CD4-positive, CD25-positive, alpha-beta regulatory T cell (primary cell): ENCODE measurements at regions not wholly inside any gene's neighbourhood (a gene's known extent, or its start where the extent isn't known, plus 50 kb on each side); places are given as distances from the start of the nearest gene placed in this dataset.
A peak's percentile ranks its signal among the peaks of the same experiment; 100 is the strongest.

Experiments used
- ATAC-seq, 2 donors: fragments of 150-1000 bp; cut with Tn5 transposase; one replicate each; pipeline ENCODE4 v1.10.0; 2021; ENCODE audit warnings: low read depth in 2 of 2, moderate number of reproducible peaks in 2 of 2, moderate library complexity in 1 of 2
- DNase-seq, 3 donors: peaks; one replicate each; pipeline versions ENCODE4 v3.0.0 to v3.0.0-alpha.2; 2012 to 2022; ENCODE audit warnings: mixed read lengths in 1 of 3
- H3K27ac ChIP-seq: one replicate; pipeline ENCODE4 v1.7.0; 2013; ENCODE audit warnings: mild to moderate bottlenecking, low read length; ENCODE audit not compliant: insufficient read depth, poor library complexity, severe bottlenecking
- H3K27me3 ChIP-seq: one replicate; pipeline ENCODE4 v1.7.0; 2013; ENCODE audit warnings: low read length; ENCODE audit not compliant: control insufficient read depth, insufficient read depth
- H3K36me3 ChIP-seq: one replicate; pipeline ENCODE4 v1.7.0; 2013; ENCODE audit warnings: mild to moderate bottlenecking, low read length, moderate library complexity; ENCODE audit not compliant: control insufficient read depth, insufficient read depth
- H3K4me1 ChIP-seq: 2 replicates; pipeline ENCODE4 v1.7.0; 2013; ENCODE audit warnings: mild to moderate bottlenecking, low read length; ENCODE audit not compliant: insufficient read depth, control insufficient read depth, poor library complexity, severe bottlenecking
- H3K4me3 ChIP-seq: one replicate; pipeline ENCODE4 v1.7.0; 2013; ENCODE audit warnings: low read depth, mild to moderate bottlenecking, low read length, moderate library complexity
- H3K9me3 ChIP-seq, 2 experiments: 1 replicate in 1 of 2; 2 replicates in 1 of 2; pipeline ENCODE4 v1.7.0; 2013; ENCODE audit warnings: low read length in 2 of 2, mild to moderate bottlenecking in 1 of 2, moderate library complexity in 1 of 2; ENCODE audit not compliant: control insufficient read depth in 2 of 2
- H3K27ac Mint-ChIP-seq, 3 donors: one replicate each; pipeline ENCODE4 v1.8.0; 2020 to 2022; ENCODE audit warnings: mild to moderate bottlenecking in 3 of 3, mixed read lengths in 3 of 3, moderate library complexity in 2 of 3
- H3K27me3 Mint-ChIP-seq: one replicate; pipeline ENCODE4 v1.8.0; 2022; ENCODE audit warnings: mild to moderate bottlenecking, mixed read lengths
- H3K36me3 Mint-ChIP-seq: one replicate; pipeline ENCODE4 v1.8.0; 2020; ENCODE audit warnings: mixed read lengths
- H3K4me1 Mint-ChIP-seq, 4 donors: one replicate each; pipeline ENCODE4 v1.8.0; 2020 to 2022; ENCODE audit warnings: mixed read lengths in 4 of 4, mild to moderate bottlenecking in 1 of 4
- H3K4me3 Mint-ChIP-seq, 4 donors: one replicate each; pipeline ENCODE4 v1.8.0; 2020 to 2022; ENCODE audit warnings: mild to moderate bottlenecking in 4 of 4, mixed read lengths in 4 of 4, moderate library complexity in 3 of 4
- H3K9me3 Mint-ChIP-seq, 7 donors: one replicate each; pipeline ENCODE4 v1.8.0; 2020 to 2022; ENCODE audit warnings: mixed read lengths in 7 of 7, mild to moderate bottlenecking in 3 of 7, moderate library complexity in 2 of 7

GRCh38 chr18:40058811-40059570 lies 1896.0 kb upstream of the PIK3C3 start:
- Histone ChIP-seq H3K27ac (no peak overlapping the region), H3K9me3 (peaks cover 2 to 3% of the 10 kb centered on the region in 2 experiments), H3K27me3 (no peaks in the 10 kb centered on the region), H3K4me1 (no peaks in the 10 kb centered on the region), H3K4me3 (no peak overlapping the region), H3K36me3 (no peaks in the 10 kb centered on the region)
- H3K27ac Mint-ChIP-seq, result no peak overlapping the region
- DNase-seq, result no peak
- H3K27me3 Mint-ChIP-seq, result no peaks in the 10 kb centered on the region
- peaks cover 3 to 26% (median 4%) of the 10 kb centered on the region in 7 donors for H3K9me3 Mint-ChIP-seq
- H3K36me3 Mint-ChIP-seq, result no peaks in the 10 kb centered on the region
- no peaks in the 10 kb centered on the region for H3K4me1 Mint-ChIP-seq
- ATAC-seq, result no peak
- H3K4me3 Mint-ChIP-seq, result no peak overlapping the region

- no peak overlapping the region for H3K4me3 ChIP-seq
- Mint-ChIP-seq H3K4me1 (no peaks in the 10 kb centered on the region), H3K27ac (no peak overlapping the region), H3K27me3 (no peaks in the 10 kb centered on the region), H3K36me3 (no peaks in the 10 kb centered on the region), H3K9me3 (peaks cover 1 to 22% (median 3%) of the 10 kb centered on the region in 7 donors), H3K4me3 (no peak overlapping the region)
- H3K9me3 ChIP-seq, result peaks cover 0 to 3% of the 10 kb centered on the region in 2 experiments
- H3K27me3 ChIP-seq, result no peaks in the 10 kb centered on the region
- no peak for DNase-seq
- H3K36me3 ChIP-seq, result no peaks in the 10 kb centered on the region
- H3K27ac ChIP-seq, result no peak overlapping the region
- no peaks in the 10 kb centered on the region for H3K4me1 ChIP-seq
- ATAC-seq, result no peak
Observed at GRCh38 chr18:40056079-40056692, 1898.8 kb upstream of the PIK3C3 start.

- no peaks in the 10 kb centered on the region for H3K36me3 Mint-ChIP-seq
- no peaks in the 10 kb centered on the region for H3K4me1 Mint-ChIP-seq
- no peak overlapping the region for H3K27ac ChIP-seq
Observed at GRCh38 chr18:40055262-40055661, 1899.8 kb upstream of the PIK3C3 start.

GRCh38 chr18:40049716-40050115 lies 1905.3 kb upstream of the PIK3C3 start:
- Histone ChIP-seq H3K4me1 (no peaks in the 10 kb centered on the region), H3K4me3 (no peak overlapping the region), H3K27ac (no peak overlapping the region), H3K9me3 (peaks cover 2 to 5% of the 10 kb centered on the region in 2 experiments), H3K36me3 (no peaks in the 10 kb centered on the region), H3K27me3 (no peaks in the 10 kb centered on the region)
- Mint-ChIP-seq H3K27ac (no peak overlapping the region), H3K9me3 (peaks cover 4 to 25% (median 11%) of the 10 kb centered on the region in 7 donors), H3K27me3 (no peaks in the 10 kb centered on the region), H3K4me3 (no peak overlapping the region), H3K36me3 (no peaks in the 10 kb centered on the region), H3K4me1 (peaks cover 0 to 4% (median 0%) of the 10 kb centered on the region in 4 donors)
- ATAC-seq, result no peak
- no peak for DNase-seq

More at GRCh38 chr18:40055262-40055661, 1899.8 kb upstream of the PIK3C3 start:
- H3K4me3 Mint-ChIP-seq, result no peak overlapping the region
- H3K27ac Mint-ChIP-seq, result no peak overlapping the region
- H3K27me3 Mint-ChIP-seq, result no peaks in the 10 kb centered on the region
- ATAC-seq (no peak), DNase-seq (no peak)
- H3K27me3 ChIP-seq, result no peaks in the 10 kb centered on the region
- H3K4me3 ChIP-seq, result no peak overlapping the region
- no peaks in the 10 kb centered on the region for H3K36me3 ChIP-seq
- H3K4me1 ChIP-seq, result no peaks in the 10 kb centered on the region
- H3K9me3 Mint-ChIP-seq, result peaks cover 1 to 24% (median 3%) of the 10 kb centered on the region in 7 donors
- H3K9me3 ChIP-seq, result peaks cover 0 to 3% of the 10 kb centered on the region in 2 experiments

- Histone ChIP-seq H3K36me3 (no peaks in the 10 kb centered on the region), H3K27me3 (no peaks in the 10 kb centered on the region), H3K4me1 (no peaks in the 10 kb centered on the region), H3K9me3 (peaks cover 2 to 5% of the 10 kb centered on the region in 2 experiments), H3K4me3 (no peak overlapping the region), H3K27ac (no peak overlapping the region)
- Mint-ChIP-seq H3K27me3 (no peaks in the 10 kb centered on the region), H3K9me3 (peaks cover 5 to 24% (median 11%) of the 10 kb centered on the region in 7 donors), H3K4me1 (peaks cover 0 to 4% (median 0%) of the 10 kb centered on the region in 4 donors), H3K36me3 (no peaks in the 10 kb centered on the region), H3K27ac (no peak overlapping the region), H3K4me3 (no peak overlapping the region)
- DNase-seq (no peak), ATAC-seq (no peak)
Observed at GRCh38 chr18:40048886-40049650, 1906.0 kb upstream of the PIK3C3 start.

GRCh38 chr18:40048253-40048652 lies 1906.8 kb upstream of the PIK3C3 start:
- Mint-ChIP-seq H3K27me3 (no peaks in the 10 kb centered on the region), H3K4me1 (peaks cover 0 to 4% (median 0%) of the 10 kb centered on the region in 4 donors), H3K4me3 (no peak overlapping the region), H3K36me3 (no peaks in the 10 kb centered on the region), H3K27ac (peak overlapping the region in 1 of 3 donors; percentile 34), H3K9me3 (peaks cover 6 to 29% (median 12%) of the 10 kb centered on the region in 7 donors)
- Histone ChIP-seq H3K27me3 (no peaks in the 10 kb centered on the region), H3K27ac (no peak overlapping the region), H3K9me3 (peaks cover 2 to 5% of the 10 kb centered on the region in 2 experiments), H3K36me3 (no peaks in the 10 kb centered on the region), H3K4me3 (no peak overlapping the region), H3K4me1 (no peaks in the 10 kb centered on the region)
- DNase-seq, result no peak
- no peak for ATAC-seq

- Mint-ChIP-seq H3K9me3 (peaks cover 6 to 29% (median 12%) of the 10 kb centered on the region in 7 donors), H3K27ac (no peak overlapping the region), H3K27me3 (no peaks in the 10 kb centered on the region), H3K4me3 (no peak overlapping the region), H3K4me1 (peaks cover 0 to 4% (median 0%) of the 10 kb centered on the region in 4 donors), H3K36me3 (no peaks in the 10 kb centered on the region)
- peaks cover 2 to 5% of the 10 kb centered on the region in 2 experiments for H3K9me3 ChIP-seq
- no peak for DNase-seq
- ATAC-seq, result no peak
- H3K4me3 ChIP-seq, result no peak overlapping the region
- H3K27ac ChIP-seq, result no peak overlapping the region
- H3K4me1 ChIP-seq, result no peaks in the 10 kb centered on the region
- H3K36me3 ChIP-seq, result no peaks in the 10 kb centered on the region
- no peaks in the 10 kb centered on the region for H3K27me3 ChIP-seq
Observed at GRCh38 chr18:40046596-40046995, 1908.4 kb upstream of the PIK3C3 start.
